GM23338 (cell line): ENCODE measurements at regions not wholly inside any gene's neighbourhood (a gene's known extent, or its start where the extent isn't known, plus 50 kb on each side); places are given as distances from the start of the nearest gene placed in this dataset.

Experiments
- ATAC-seq: fragments of 200-7000 bp; cut with Tn5 transposase; 3 replicates; pipeline ENCODE4 v1.9.1; 2020
- DNase-seq: peaks from one replicate; pipeline ENCODE4 v3.0.0-alpha.2; 2015; ENCODE audit warnings: low spot score
- H2AFZ ChIP-seq: fragments of 200-600 bp; sonication (generic); 2 replicates; pipeline ENCODE4 v1.8.0; 2016; ENCODE audit warnings: antibody characterized with exemption, mild to moderate bottlenecking, moderate library complexity
- H3F3A ChIP-seq: fragments of 200-600 bp; sonication (generic); replicated peaks from 2 replicates; pipeline ENCODE4 v1.8.0; 2017; ENCODE audit warnings: antibody characterized with exemption, mixed run types, low read depth
- H3K27ac ChIP-seq: fragments of 200-600 bp; sonication (generic); 2 replicates; pipeline ENCODE4 v1.6.1; 2016; ENCODE audit warnings: low read depth
- H3K27me3 ChIP-seq: fragments of 200-600 bp; sonication (generic); 2 replicates; pipeline ENCODE4 v1.8.0; 2016; ENCODE audit warnings: mild to moderate bottlenecking, mixed run types, moderate library complexity; ENCODE audit not compliant: insufficient read depth
- H3K36me3 ChIP-seq: fragments of 200-600 bp; sonication (generic); 2 replicates; pipeline ENCODE4 v1.8.0; 2016; ENCODE audit warnings: mild to moderate bottlenecking; ENCODE audit not compliant: insufficient read depth
- H3K4me1 ChIP-seq: fragments of 200-600 bp; sonication (generic); 2 replicates; pipeline ENCODE4 v1.8.0; 2016; ENCODE audit warnings: mild to moderate bottlenecking, moderate library complexity; ENCODE audit not compliant: insufficient read depth
- H3K4me2 ChIP-seq: fragments of 200-600 bp; sonication (generic); 2 replicates; pipeline ENCODE4 v1.7.1; 2017; ENCODE audit warnings: mixed run types
- H3K4me3 ChIP-seq: fragments of 200-600 bp; sonication (generic); 2 replicates; pipeline ENCODE4 v1.6.1; 2016; ENCODE audit warnings: mixed run types
- H3K79me2 ChIP-seq: fragments of 200-600 bp; sonication (generic); replicated peaks from 2 replicates; pipeline ENCODE4 v1.8.0; 2017; ENCODE audit warnings: mild to moderate bottlenecking; ENCODE audit not compliant: insufficient read depth
- H3K9me2 ChIP-seq: fragments of 200-600 bp; sonication (generic); 2 replicates; pipeline ENCODE4 v1.8.0; 2017; ENCODE audit not compliant: insufficient read depth
- H4K20me1 ChIP-seq: fragments of 200-600 bp; sonication (generic); replicated peaks from 2 replicates; pipeline ENCODE4 v1.8.0; 2017; ENCODE audit warnings: mild to moderate bottlenecking; ENCODE audit not compliant: insufficient read depth
- H3K27ac Mint-ChIP-seq: 2 replicates; pipeline ENCODE4 v1.8.0; 2020; ENCODE audit warnings: inconsistent platforms, mild to moderate bottlenecking, moderate library complexity, mixed read lengths
- H3K27me3 Mint-ChIP-seq: 3 replicates; pipeline ENCODE4 v1.8.0; 2022; ENCODE audit warnings: low read depth, mild to moderate bottlenecking, moderate library complexity, mixed read lengths, inconsistent platforms; ENCODE audit not compliant: insufficient read depth, poor library complexity
- H3K36me3 Mint-ChIP-seq: 3 replicates; pipeline ENCODE4 v1.8.0; 2021; ENCODE audit warnings: low read depth, mild to moderate bottlenecking, inconsistent platforms, moderate library complexity, mixed read lengths
- H3K4me1 Mint-ChIP-seq: 3 replicates; pipeline ENCODE4 v1.8.0; 2020; ENCODE audit warnings: mild to moderate bottlenecking, inconsistent platforms, mixed read lengths
- H3K4me3 Mint-ChIP-seq: 3 replicates; pipeline ENCODE4 v1.8.0; 2021; ENCODE audit warnings: moderate library complexity, mild to moderate bottlenecking, inconsistent platforms, mixed read lengths
- H3K9me3 Mint-ChIP-seq: 3 replicates; pipeline ENCODE4 v1.8.0; 2020; ENCODE audit warnings: moderate library complexity, mild to moderate bottlenecking, inconsistent platforms, mixed read lengths
- CREB1 ChIP-seq: fragments of 250-450 bp; sonication (Bioruptor Pico); IDR thresholded peaks from 2 replicates; pipeline ENCODE4 v1.5.0; 2020; ENCODE audit warnings: low read depth, mild to moderate bottlenecking, moderate library complexity
- JUNB ChIP-seq: IDR thresholded peaks from one replicate; pipeline ENCODE4 v1.6.1; 2016; ENCODE audit warnings: antibody characterized with exemption; ENCODE audit not compliant: unreplicated experiment
- NANOG ChIP-seq: IDR thresholded peaks from 2 replicates; pipeline ENCODE4 v1.6.1; 2016; ENCODE audit warnings: antibody characterized with exemption, borderline replicate concordance
- POLR2AphosphoS5 ChIP-seq: IDR thresholded peaks from 2 replicates; pipeline ENCODE4 v1.6.1; 2016; ENCODE audit warnings: antibody characterized with exemption, low read depth
- STAT1 ChIP-seq: IDR thresholded peaks from one replicate; pipeline ENCODE4 v1.6.1; 2016; ENCODE audit warnings: antibody characterized with exemption; ENCODE audit not compliant: unreplicated experiment
- ZNF114 ChIP-seq: fragments of 250-450 bp; sonication (Bioruptor Pico); IDR thresholded peaks from 2 replicates; pipeline ENCODE4 v1.5.0; 2020; ENCODE audit warnings: mild to moderate bottlenecking, moderate library complexity
- ZNF331 ChIP-seq: fragments of 250-450 bp; sonication (Bioruptor Pico); IDR thresholded peaks from 2 replicates; pipeline ENCODE4 v1.5.0; 2020; ENCODE audit warnings: low read depth, mild to moderate bottlenecking, moderate library complexity
- ZNF462 ChIP-seq: fragments of 250-450 bp; sonication (Bioruptor Pico); IDR thresholded peaks from 2 replicates; pipeline ENCODE4 v1.5.0; 2020; ENCODE audit warnings: mild to moderate bottlenecking, moderate library complexity
- TF ChIP-seq, protein P1 (sequence below): IDR thresholded peaks from 2 replicates; pipeline ENCODE4 v1.6.1; 2016; ENCODE audit warnings: antibody characterized with exemption

- TF ChIP-seq ZNF462 (CRISPR knock-in tag): no peak
- TF ChIP-seq JUNB: no peak
- TF ChIP-seq POLR2AphosphoS5: no peak
- no peak for TF ChIP-seq ZNF331 (CRISPR knock-in tag)
- TF ChIP-seq ZNF114 (CRISPR knock-in tag): no peak
Observed at GRCh38 chr12:88684170-88684569, 103.9 kb upstream of the KITLG start (continued).

DNA sequence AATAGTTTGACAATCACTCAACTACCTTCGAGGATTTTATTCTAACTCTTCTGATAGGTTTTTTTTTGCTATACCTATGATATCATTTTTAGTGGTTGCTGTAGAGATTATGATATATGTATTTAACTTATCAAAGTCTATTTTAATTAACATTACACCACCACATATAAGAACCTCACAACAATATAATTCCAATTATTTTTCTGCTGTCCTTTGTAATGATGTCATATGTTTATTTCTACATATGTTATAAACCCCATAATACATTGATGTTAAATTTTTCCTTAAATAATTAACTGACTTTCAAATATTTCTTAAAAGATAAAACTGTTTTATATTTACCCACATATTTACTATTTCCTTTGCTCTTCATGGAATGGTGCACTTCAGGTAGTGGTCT lies 103.4 kb upstream of the KITLG start:
- Mint-ChIP-seq H3K4me3 (no peak overlapping the region), H3K9me3 (no peaks in the 10 kb centered on the region), H3K27ac (no peak overlapping the region), H3K36me3 (no peaks in the 10 kb centered on the region), H3K27me3 (peaks cover 2% of the 10 kb centered on the region), H3K4me1 (no peaks in the 10 kb centered on the region)
- H3K36me3 ChIP-seq: no peaks in the 10 kb centered on the region
- H2AFZ ChIP-seq: no peak overlapping the region
- no peak for DNase-seq
- H3K27me3 ChIP-seq: no peaks in the 10 kb centered on the region
- no peaks in the 10 kb centered on the region for H3K79me2 ChIP-seq
- H3K4me1 ChIP-seq: 0 out of 2 replicates have a peak, but pooled peaks cover 3% of the 10 kb centered on the region
- no peak overlapping the region for H3K4me2 ChIP-seq
- ATAC-seq: no peak
- peaks cover 6% of the 10 kb centered on the region; the same call in 1 of the 2 replicates for H3K9me2 ChIP-seq
- no peaks in the 10 kb centered on the region for H4K20me1 ChIP-seq
- H3F3A ChIP-seq: no peaks in the 10 kb centered on the region
- H3K27ac ChIP-seq: no peak overlapping the region
- TF ChIP-seq STAT1 (no peak), ZNF462 (CRISPR knock-in tag) (no peak), NANOG (no peak), CREB1 (CRISPR knock-in tag) (no peak), ZNF331 (CRISPR knock-in tag) (no peak)
- TF ChIP-seq, protein P1, sequence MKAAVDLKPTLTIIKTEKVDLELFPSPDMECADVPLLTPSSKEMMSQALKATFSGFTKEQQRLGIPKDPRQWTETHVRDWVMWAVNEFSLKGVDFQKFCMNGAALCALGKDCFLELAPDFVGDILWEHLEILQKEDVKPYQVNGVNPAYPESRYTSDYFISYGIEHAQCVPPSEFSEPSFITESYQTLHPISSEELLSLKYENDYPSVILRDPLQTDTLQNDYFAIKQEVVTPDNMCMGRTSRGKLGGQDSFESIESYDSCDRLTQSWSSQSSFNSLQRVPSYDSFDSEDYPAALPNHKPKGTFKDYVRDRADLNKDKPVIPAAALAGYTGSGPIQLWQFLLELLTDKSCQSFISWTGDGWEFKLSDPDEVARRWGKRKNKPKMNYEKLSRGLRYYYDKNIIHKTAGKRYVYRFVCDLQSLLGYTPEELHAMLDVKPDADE: no peak
- H3K4me3 ChIP-seq: no peak overlapping the region
